Natural killer cell (primary cell): ENCODE measurements at regions not wholly inside any gene's neighbourhood (a gene's known extent, or its start where the extent isn't known, plus 50 kb on each side); places are given as distances from the start of the nearest gene placed in this dataset.

Experiments used
- ATAC-seq, 3 donors: fragments of 150-1000 bp in 2 of 3; fragments of 200-7000 bp in 1 of 3; cut with Tn5 transposase; 1 replicate in 1 of 3; 2 replicates in 2 of 3; pipeline ENCODE4 v1.10.0; 2021; ENCODE audit warnings: mild to moderate bottlenecking in 2 of 3, moderate library complexity in 2 of 3
- DNase-seq, 2 donors: peaks; one replicate each; pipeline versions ENCODE4 v3.0.0 to v3.0.0-alpha.2; 2013 to 2021; ENCODE audit warnings: mixed read lengths in 1 of 2
- H3K27ac ChIP-seq: one replicate; pipeline ENCODE4 v1.5.1; 2013; ENCODE audit warnings: mild to moderate bottlenecking, low read length
- H3K27me3 ChIP-seq: one replicate; pipeline ENCODE4 v1.6.1; 2013; ENCODE audit warnings: low read length; ENCODE audit not compliant: control insufficient read depth, insufficient read depth
- H3K36me3 ChIP-seq: one replicate; pipeline ENCODE4 v1.6.1; 2013; ENCODE audit warnings: low read length; ENCODE audit not compliant: control insufficient read depth, insufficient read depth
- H3K4me1 ChIP-seq: one replicate; pipeline ENCODE4 v1.6.1; 2013; ENCODE audit warnings: low read length; ENCODE audit not compliant: control insufficient read depth, insufficient read depth
- H3K4me3 ChIP-seq: one replicate; pipeline ENCODE4 v1.5.1; 2013; ENCODE audit warnings: low read length
- H3K9me3 ChIP-seq: one replicate; pipeline ENCODE4 v1.6.1; 2013; ENCODE audit warnings: low read length; ENCODE audit not compliant: control insufficient read depth, insufficient read depth
- H3K27ac Mint-ChIP-seq, 2 donors: one replicate each; pipeline ENCODE4 v1.8.0; 2022; ENCODE audit warnings: mild to moderate bottlenecking in 2 of 2, mixed read lengths in 2 of 2, moderate library complexity in 1 of 2
- H3K27me3 Mint-ChIP-seq, 2 donors: one replicate each; pipeline ENCODE4 v1.8.0; 2022; ENCODE audit warnings: low read depth in 2 of 2, mixed read lengths in 2 of 2
- H3K36me3 Mint-ChIP-seq: one replicate; pipeline ENCODE4 v1.8.0; 2022; ENCODE audit warnings: mixed read lengths
- H3K4me1 Mint-ChIP-seq, 2 donors: one replicate each; pipeline ENCODE4 v1.8.0; 2022; ENCODE audit warnings: mixed read lengths in 2 of 2
- H3K4me3 Mint-ChIP-seq: one replicate; pipeline ENCODE4 v1.8.0; 2022; ENCODE audit warnings: mild to moderate bottlenecking, moderate library complexity, mixed read lengths
- H3K9me3 Mint-ChIP-seq, 2 donors: one replicate each; pipeline ENCODE4 v1.8.0; 2022; ENCODE audit warnings: mixed read lengths in 2 of 2
- WGBS: methylation state at CpG from one replicate; pipeline ENCODE4 v1.1.7; 2013; ENCODE audit warnings: missing lambda C conversion rate; ENCODE audit not compliant: insufficient coverage; 5-methylcytosine and 5-hydroxymethylcytosine counted together
- intact Hi-C: fragments of 100-400 bp; cut with micrococcal nuclease; formaldehyde crosslinking; loops from one replicate; pipeline ENCODE4 v1.14.2; 2022
- TF ChIP-seq, protein P1 (sequence below): fragments of 200-600 bp; IDR thresholded peaks from one replicate; pipeline ENCODE4 v1.8.0; 2022; ENCODE audit warnings: antibody characterized with exemption

DNA sequence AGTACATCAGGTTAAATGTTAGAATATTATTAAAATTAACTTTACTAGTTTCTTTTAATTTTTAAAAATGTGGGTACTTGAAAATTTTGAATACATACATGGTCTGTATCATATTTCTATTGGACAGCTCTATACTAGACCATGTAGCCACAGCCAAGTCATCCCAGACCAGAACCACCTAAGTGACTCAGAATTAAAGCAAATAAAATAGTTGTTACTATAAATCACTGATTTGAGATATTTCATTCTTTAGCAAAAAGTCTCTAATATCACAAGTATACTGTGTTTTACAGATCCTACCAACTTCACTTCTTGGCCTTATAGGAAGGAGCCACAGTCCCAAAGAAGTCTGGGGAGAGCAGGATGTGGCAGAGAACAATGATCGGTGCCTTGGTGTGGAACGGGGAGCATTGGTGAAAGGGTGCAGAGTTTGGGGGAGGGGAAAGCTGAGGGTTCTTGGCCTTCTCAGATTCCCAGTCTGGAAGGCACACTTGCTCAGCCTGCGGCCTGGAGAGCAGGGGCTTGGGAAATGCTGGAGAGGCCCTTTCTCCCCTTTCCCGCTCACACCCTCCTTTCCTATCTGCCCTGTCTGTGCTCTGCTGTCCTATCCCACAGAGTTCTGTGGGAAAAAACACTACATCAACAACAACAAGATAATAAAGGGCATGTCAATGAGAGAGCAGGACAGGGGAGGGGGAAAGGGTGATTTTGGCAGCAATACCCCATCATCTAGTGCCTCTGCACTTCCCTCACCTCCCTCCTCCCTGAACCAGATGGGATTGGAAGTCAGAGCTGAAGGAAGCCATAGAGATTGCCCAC lies 122.1 kb downstream of the NGF start:
- intact Hi-C loops: no loop called here
- Mint-ChIP-seq H3K27me3 (peaks cover 6 to 36% of the 10 kb centered on the region in 2 donors), H3K27ac (no peak overlapping the region)

DNA sequence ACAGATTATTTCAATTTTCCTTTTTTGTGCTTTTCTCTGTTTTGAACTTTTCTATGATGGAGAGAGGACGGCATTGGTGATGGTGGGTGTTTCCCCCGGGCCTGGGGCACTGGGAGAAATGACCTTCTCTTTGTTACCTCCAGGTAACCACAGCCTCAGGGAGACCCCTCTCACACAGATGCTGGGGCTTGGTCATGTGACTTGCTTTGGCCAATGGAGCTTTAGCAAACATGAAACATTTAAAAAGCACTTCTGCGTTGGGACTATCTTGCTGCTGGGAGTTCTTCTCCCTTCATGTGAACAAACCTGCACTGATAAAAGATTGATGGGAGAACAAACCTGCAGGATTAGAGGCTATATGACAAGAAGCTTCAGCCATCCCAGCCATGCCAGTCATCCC lies 122.9 kb downstream of the NGF start:
- no peak for ATAC-seq
- Mint-ChIP-seq H3K27me3 (peaks cover 3 to 36% of the 10 kb centered on the region in 2 donors), H3K4me1 (no peaks in the 10 kb centered on the region), H3K36me3 (no peaks in the 10 kb centered on the region), H3K4me3 (no peak overlapping the region), H3K9me3 (no peaks in the 10 kb centered on the region), H3K27ac (no peak overlapping the region)
- 100% methylated on average over 2 of the region's 3 CpGs for WGBS
- intact Hi-C loops: no loop called here
- DNase-seq: no peak
- Histone ChIP-seq H3K4me3 (no peak overlapping the region), H3K9me3 (no peaks in the 10 kb centered on the region), H3K27ac (no peak overlapping the region), H3K4me1 (no peaks in the 10 kb centered on the region), H3K27me3 (no peaks in the 10 kb centered on the region), H3K36me3 (no peaks in the 10 kb centered on the region)
- TF ChIP-seq, protein P1, sequence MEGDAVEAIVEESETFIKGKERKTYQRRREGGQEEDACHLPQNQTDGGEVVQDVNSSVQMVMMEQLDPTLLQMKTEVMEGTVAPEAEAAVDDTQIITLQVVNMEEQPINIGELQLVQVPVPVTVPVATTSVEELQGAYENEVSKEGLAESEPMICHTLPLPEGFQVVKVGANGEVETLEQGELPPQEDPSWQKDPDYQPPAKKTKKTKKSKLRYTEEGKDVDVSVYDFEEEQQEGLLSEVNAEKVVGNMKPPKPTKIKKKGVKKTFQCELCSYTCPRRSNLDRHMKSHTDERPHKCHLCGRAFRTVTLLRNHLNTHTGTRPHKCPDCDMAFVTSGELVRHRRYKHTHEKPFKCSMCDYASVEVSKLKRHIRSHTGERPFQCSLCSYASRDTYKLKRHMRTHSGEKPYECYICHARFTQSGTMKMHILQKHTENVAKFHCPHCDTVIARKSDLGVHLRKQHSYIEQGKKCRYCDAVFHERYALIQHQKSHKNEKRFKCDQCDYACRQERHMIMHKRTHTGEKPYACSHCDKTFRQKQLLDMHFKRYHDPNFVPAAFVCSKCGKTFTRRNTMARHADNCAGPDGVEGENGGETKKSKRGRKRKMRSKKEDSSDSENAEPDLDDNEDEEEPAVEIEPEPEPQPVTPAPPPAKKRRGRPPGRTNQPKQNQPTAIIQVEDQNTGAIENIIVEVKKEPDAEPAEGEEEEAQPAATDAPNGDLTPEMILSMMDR: no peak

More for the DNA sequence above, 122.1 kb downstream of the NGF start:
- ATAC-seq (no peak), DNase-seq (no peak)
- H3K36me3 ChIP-seq: no peaks in the 10 kb centered on the region
- no peak overlapping the region for H3K4me3 ChIP-seq
- 96% methylated on average over 4 of the region's 4 CpGs for WGBS
- H3K9me3 Mint-ChIP-seq: no peaks in the 10 kb centered on the region
- H3K36me3 Mint-ChIP-seq: no peaks in the 10 kb centered on the region
- H3K4me1 Mint-ChIP-seq: no peaks in the 10 kb centered on the region
- no peak overlapping the region for H3K4me3 Mint-ChIP-seq
- no peaks in the 10 kb centered on the region for H3K27me3 ChIP-seq
- H3K4me1 ChIP-seq: no peaks in the 10 kb centered on the region
- TF ChIP-seq, protein P1: no peak
- H3K9me3 ChIP-seq: no peaks in the 10 kb centered on the region
- no peak overlapping the region for H3K27ac ChIP-seq

DNA sequence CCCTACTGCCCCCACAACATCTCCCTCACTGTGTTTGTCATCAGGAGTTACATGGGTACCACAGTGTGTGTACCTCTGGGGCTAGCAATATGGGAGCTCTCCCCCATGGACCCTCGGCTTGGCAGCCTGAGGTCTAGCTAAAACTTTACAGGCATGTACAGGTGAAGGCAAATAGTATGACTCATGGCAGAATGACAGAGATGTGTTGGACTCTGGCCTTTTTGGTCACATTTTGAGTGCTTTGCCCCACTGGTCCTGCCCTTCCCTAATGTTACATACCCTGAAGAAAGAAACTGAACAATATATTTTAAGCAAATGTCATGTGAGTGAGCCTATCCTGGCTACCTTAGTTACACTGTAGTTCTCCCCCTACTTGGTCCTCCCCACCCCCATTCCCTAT lies 124.0 kb downstream of the NGF start:
- WGBS: 82% methylated on average over 1 of the region's 1 CpG
- H3K4me3 ChIP-seq: no peak overlapping the region
- Mint-ChIP-seq H3K4me1 (no peaks in the 10 kb centered on the region), H3K9me3 (no peaks in the 10 kb centered on the region), H3K27me3 (peaks cover 3 to 29% of the 10 kb centered on the region in 2 donors), H3K36me3 (no peaks in the 10 kb centered on the region), H3K4me3 (no peak overlapping the region), H3K27ac (no peak overlapping the region)
- TF ChIP-seq, protein P1: no peak
- H3K27me3 ChIP-seq: no peaks in the 10 kb centered on the region
- H3K36me3 ChIP-seq: no peaks in the 10 kb centered on the region
- no peaks in the 10 kb centered on the region for H3K9me3 ChIP-seq
- ATAC-seq (no peak), DNase-seq (no peak)
- H3K27ac ChIP-seq: no peak overlapping the region
- H3K4me1 ChIP-seq: no peaks in the 10 kb centered on the region
- intact Hi-C loops: no loop called here

DNA sequence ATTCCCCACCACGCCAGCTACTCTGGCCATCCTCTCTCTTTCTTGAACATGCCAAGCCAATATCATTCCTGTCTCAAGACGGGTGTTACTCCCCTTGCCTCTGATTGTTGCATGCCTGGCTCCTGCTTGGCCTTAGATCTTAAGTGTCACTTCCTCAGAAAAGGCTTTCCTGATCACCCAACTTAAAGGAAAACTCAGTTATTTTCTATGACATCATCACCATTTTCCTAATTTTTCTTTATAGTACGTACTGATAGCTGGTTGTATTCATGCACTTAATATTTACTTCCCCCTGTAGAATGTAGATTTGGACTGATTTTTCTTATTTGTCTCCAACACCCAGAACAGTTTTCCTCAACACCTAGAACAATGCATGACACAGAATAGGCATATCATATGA lies 123.8 kb upstream of the TSPAN2 start:
- Mint-ChIP-seq H3K9me3 (no peaks in the 10 kb centered on the region), H3K4me1 (no peaks in the 10 kb centered on the region), H3K27me3 (peaks cover 4 to 23% of the 10 kb centered on the region in 2 donors), H3K27ac (no peak overlapping the region), H3K4me3 (no peak overlapping the region), H3K36me3 (no peaks in the 10 kb centered on the region)
- 80% methylated on average over 2 of the region's 3 CpGs for WGBS
- Histone ChIP-seq H3K27me3 (no peaks in the 10 kb centered on the region), H3K4me3 (no peak overlapping the region), H3K9me3 (no peaks in the 10 kb centered on the region), H3K4me1 (no peaks in the 10 kb centered on the region), H3K36me3 (no peaks in the 10 kb centered on the region), H3K27ac (no peak overlapping the region)
- TF ChIP-seq, protein P1: no peak
- DNase-seq (no peak), ATAC-seq (no peak)
- intact Hi-C loops: no loop called here
